H9 (cell line): ENCODE measurements at regions not wholly inside any gene's neighbourhood (a gene's known extent, or its start where the extent isn't known, plus 50 kb on each side); places are given as distances from the start of the nearest gene placed in this dataset.

Experiments
- DNase-seq: peaks from one replicate; pipeline ENCODE4 v3.0.0-alpha.2; 2017
- H2AFZ ChIP-seq: one replicate; pipeline ENCODE4 v1.6.1; 2013; ENCODE audit warnings: mild to moderate bottlenecking, low read length, control low read depth, moderate library complexity
- H2AK5ac ChIP-seq: 2 replicates; pipeline ENCODE4 v1.6.1; 2013; ENCODE audit warnings: low read length, control low read depth, mixed read lengths; ENCODE audit not compliant: insufficient read length
- H2BK120ac ChIP-seq: one replicate; pipeline ENCODE4 v1.6.1; 2013; ENCODE audit warnings: low read depth, mild to moderate bottlenecking, low read length, control low read depth, inconsistent platforms; ENCODE audit not compliant: poor library complexity, severe bottlenecking
- H2BK12ac ChIP-seq: 2 replicates; pipeline ENCODE4 v1.6.1; 2013; ENCODE audit warnings: low read length, control low read depth, mixed read lengths, low read depth; ENCODE audit not compliant: insufficient read length
- H2BK15ac ChIP-seq: 2 replicates; pipeline ENCODE4 v1.6.1; 2013; ENCODE audit warnings: low read depth, low read length, control low read depth
- H2BK20ac ChIP-seq: one replicate; pipeline ENCODE4 v1.6.1; 2013; ENCODE audit warnings: low read depth, mild to moderate bottlenecking, low read length, control low read depth, inconsistent platforms; ENCODE audit not compliant: poor library complexity, severe bottlenecking
- H2BK5ac ChIP-seq: 2 replicates; pipeline ENCODE4 v1.6.1; 2013; ENCODE audit warnings: low read length, control low read depth, mixed read lengths; ENCODE audit not compliant: insufficient read length
- H3K14ac ChIP-seq: 2 replicates; pipeline ENCODE4 v1.6.1; 2013; ENCODE audit warnings: low read length, control low read depth; ENCODE audit not compliant: insufficient read depth
- H3K18ac ChIP-seq: 2 replicates; pipeline ENCODE4 v1.6.1; 2013; ENCODE audit warnings: low read depth, mild to moderate bottlenecking, mixed read lengths, low read length, control low read depth; ENCODE audit not compliant: insufficient read length
- H3K23ac ChIP-seq: 2 replicates; pipeline ENCODE4 v1.6.1; 2013; ENCODE audit warnings: low read length, control low read depth, mixed read lengths, low read depth; ENCODE audit not compliant: insufficient read length
- H3K23me2 ChIP-seq: 2 replicates; pipeline ENCODE4 v1.6.1; 2013; ENCODE audit warnings: low read depth, mild to moderate bottlenecking, mixed read lengths, low read length, control low read depth; ENCODE audit not compliant: insufficient read length, poor library complexity, severe bottlenecking
- H3K27ac ChIP-seq: 2 replicates; pipeline ENCODE4 v1.5.1; 2013; ENCODE audit warnings: low read length, control low read depth, mixed read lengths, low read depth; ENCODE audit not compliant: insufficient read length
- H3K27me3 ChIP-seq: 2 replicates; pipeline ENCODE4 v1.6.1; 2013; ENCODE audit warnings: low read length, control low read depth, inconsistent platforms; ENCODE audit not compliant: insufficient read depth
- H3K4ac ChIP-seq: 2 replicates; pipeline ENCODE4 v1.6.1; 2013; ENCODE audit warnings: low read depth, mild to moderate bottlenecking, control low read depth, inconsistent platforms, low read length, moderate library complexity
- H3K4me1 ChIP-seq: 2 replicates; pipeline ENCODE4 v1.6.1; 2013; ENCODE audit warnings: low read length, control low read depth, inconsistent platforms; ENCODE audit not compliant: insufficient read depth
- H3K4me2 ChIP-seq: 2 replicates; pipeline ENCODE4 v1.6.1; 2013; ENCODE audit warnings: low read length, control low read depth, mixed read lengths; ENCODE audit not compliant: insufficient read length, insufficient read depth
- H3K56ac ChIP-seq: 2 replicates; pipeline ENCODE4 v1.6.1; 2013; ENCODE audit warnings: low read depth, mild to moderate bottlenecking, mixed read lengths, low read length, control low read depth; ENCODE audit not compliant: insufficient read length
- H3K79me1 ChIP-seq: 2 replicates; pipeline ENCODE4 v1.6.1; 2013; ENCODE audit warnings: low read depth, mild to moderate bottlenecking, moderate library complexity, low read length, control low read depth, inconsistent platforms; ENCODE audit not compliant: insufficient read depth, poor library complexity, severe bottlenecking
- H3K79me2 ChIP-seq: 2 replicates; pipeline ENCODE4 v1.6.1; 2013; ENCODE audit warnings: low read length, control low read depth, inconsistent platforms; ENCODE audit not compliant: insufficient read depth
- H3K9ac ChIP-seq: 2 replicates; pipeline ENCODE4 v1.6.1; 2013; ENCODE audit warnings: low read length, control low read depth, mixed read lengths; ENCODE audit not compliant: insufficient read length; ENCODE audit errors: extremely low read depth
- H3K9me3 ChIP-seq: one replicate; pipeline ENCODE4 v1.6.1; 2013; ENCODE audit warnings: low read depth, low read length, inconsistent platforms; ENCODE audit not compliant: control insufficient read depth
- H3T11ph ChIP-seq: one replicate; pipeline ENCODE4 v1.6.1; 2013; ENCODE audit warnings: mild to moderate bottlenecking, low read length, control low read depth, inconsistent platforms
- H4K20me1 ChIP-seq: one replicate; pipeline ENCODE4 v1.6.1; 2013; ENCODE audit not compliant: control insufficient read depth, insufficient read length, insufficient read depth
- H4K5ac ChIP-seq: 2 replicates; pipeline ENCODE4 v1.6.1; 2013; ENCODE audit warnings: low read depth, mild to moderate bottlenecking, mixed read lengths, low read length, control low read depth; ENCODE audit not compliant: insufficient read length
- H4K8ac ChIP-seq: replicated peaks from 2 replicates; pipeline ENCODE4 v1.6.1; 2013; ENCODE audit warnings: low read length, control low read depth, mixed read lengths, low read depth; ENCODE audit not compliant: insufficient read length
- H4K91ac ChIP-seq: 2 replicates; pipeline ENCODE4 v1.6.1; 2013; ENCODE audit warnings: low read depth, mild to moderate bottlenecking, moderate library complexity, mixed read lengths, low read length, control low read depth; ENCODE audit not compliant: insufficient read length
- H3K27ac Mint-ChIP-seq, 3 experiments: 2 replicates in 2 of 3; 3 replicates in 1 of 3; pipeline ENCODE4 v1.8.0; 2020 to 2021; ENCODE audit warnings: mixed read lengths in 3 of 3, mild to moderate bottlenecking in 1 of 3, moderate library complexity in 1 of 3
- H3K27me3 Mint-ChIP-seq: 2 replicates; pipeline ENCODE4 v1.8.0; 2021; ENCODE audit warnings: low read depth, mild to moderate bottlenecking, moderate library complexity, mixed read lengths
- H3K36me3 Mint-ChIP-seq, 3 experiments: 2 replicates in 2 of 3; 3 replicates in 1 of 3; pipeline ENCODE4 v1.8.0; 2020 to 2021; ENCODE audit warnings: low read depth in 3 of 3, mixed read lengths in 3 of 3; ENCODE audit not compliant: insufficient read depth in 1 of 3
- H3K4me1 Mint-ChIP-seq, 2 experiments: 2 replicates each; pipeline ENCODE4 v1.8.0; 2020; ENCODE audit warnings: mixed read lengths in 2 of 2
- H3K4me3 Mint-ChIP-seq, 2 experiments: 2 replicates in 1 of 2; 3 replicates in 1 of 2; pipeline ENCODE4 v1.8.0; 2020 to 2021; ENCODE audit warnings: mild to moderate bottlenecking in 2 of 2, mixed read lengths in 2 of 2, moderate library complexity in 1 of 2
- H3K9me3 Mint-ChIP-seq, 2 experiments: 2 replicates in 1 of 2; 3 replicates in 1 of 2; pipeline ENCODE4 v1.8.0; 2020; ENCODE audit warnings: mild to moderate bottlenecking in 2 of 2, mixed read lengths in 2 of 2, moderate library complexity in 1 of 2
- WGBS: extraction: QIAGEN DNeasy Blood & Tissue Kit; methylation state at CpG from one replicate; pipeline ENCODE4 v1.1.7; 2013; ENCODE audit warnings: missing lambda C conversion rate, low lambda C conversion rate, mixed read lengths; ENCODE audit not compliant: insufficient read length; ENCODE audit errors: extremely low coverage; 5-methylcytosine and 5-hydroxymethylcytosine counted together
- TF ChIP-seq, protein P1 (sequence below): fragments of 200-600 bp; sonication (generic); conservative IDR thresholded peaks from 3 replicates; pipeline ENCODE4 v1.8.0; 2021; ENCODE audit warnings: antibody characterized with exemption, mild to moderate bottlenecking

DNA sequence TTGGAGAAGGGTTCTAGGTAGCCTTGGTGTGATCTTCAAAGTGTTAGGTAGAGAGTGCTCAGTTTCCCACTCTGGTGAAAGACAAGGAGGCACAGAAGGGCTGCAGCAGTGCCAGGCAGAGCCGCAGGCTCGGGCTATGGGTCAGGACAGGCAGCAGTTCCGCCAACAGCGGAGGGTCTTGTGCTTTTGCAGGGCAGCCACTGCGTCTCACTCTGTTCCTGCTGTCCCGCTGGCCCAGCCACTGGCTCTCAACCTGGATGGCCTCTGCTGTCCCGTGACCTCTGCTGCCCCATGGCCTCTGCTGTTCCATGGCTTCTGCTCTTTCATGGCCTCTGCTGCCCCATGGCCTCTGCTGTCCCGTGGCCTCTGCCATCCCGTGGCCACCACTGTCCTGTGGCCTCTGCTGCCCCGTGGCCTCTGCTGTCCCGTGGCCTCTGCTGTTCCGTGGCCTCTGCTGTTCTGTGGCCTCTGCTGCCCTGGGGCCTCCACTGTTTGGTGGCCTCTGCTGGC is 175.7 kb downstream of the URI1 start:
- Histone ChIP-seq H2BK120ac (no peak overlapping the region), H3K9me3 (no peaks in the 10 kb centered on the region), H4K20me1 (peaks cover 2% of the 10 kb centered on the region), H4K5ac (no peak overlapping the region), H3K9ac (no peak overlapping the region), H3K79me2 (no peaks in the 10 kb centered on the region), H3T11ph (no peak overlapping the region), H2AFZ (no peak overlapping the region), H3K18ac (no peak overlapping the region), H3K56ac (no peak overlapping the region), H2BK15ac (no peak overlapping the region), H3K23me2 (no peaks in the 10 kb centered on the region), H3K4ac (no peak overlapping the region), H4K8ac (no peak overlapping the region), H2BK5ac (no peak overlapping the region), H3K27me3 (no peaks in the 10 kb centered on the region; the same call in 1 of the 2 replicates), H2BK12ac (no peak overlapping the region), H3K27ac (no peak overlapping the region), H4K91ac (no peak overlapping the region), H3K14ac (no peak overlapping the region), H3K23ac (no peak overlapping the region), H2BK20ac (no peak overlapping the region), H3K4me1 (no peaks in the 10 kb centered on the region), H3K79me1 (no peaks in the 10 kb centered on the region), H2AK5ac (no peak overlapping the region), H3K4me2 (no peak overlapping the region)
- H3K27me3 Mint-ChIP-seq: peaks cover 2% of the 10 kb centered on the region
- WGBS: no CpG with 5 or more reads among the region's 12 CpGs
- H3K4me3 Mint-ChIP-seq: no peak overlapping the region
- peaks cover 2 to 4% of the 10 kb centered on the region in 2 experiments; a peak in 3 of 4 replicates for H3K4me1 Mint-ChIP-seq
- H3K9me3 Mint-ChIP-seq: no peaks in the 10 kb centered on the region
- no peak for DNase-seq
- H3K27ac Mint-ChIP-seq: no peak overlapping the region; a peak in 2 of 7 replicates
- TF ChIP-seq, protein P1, sequence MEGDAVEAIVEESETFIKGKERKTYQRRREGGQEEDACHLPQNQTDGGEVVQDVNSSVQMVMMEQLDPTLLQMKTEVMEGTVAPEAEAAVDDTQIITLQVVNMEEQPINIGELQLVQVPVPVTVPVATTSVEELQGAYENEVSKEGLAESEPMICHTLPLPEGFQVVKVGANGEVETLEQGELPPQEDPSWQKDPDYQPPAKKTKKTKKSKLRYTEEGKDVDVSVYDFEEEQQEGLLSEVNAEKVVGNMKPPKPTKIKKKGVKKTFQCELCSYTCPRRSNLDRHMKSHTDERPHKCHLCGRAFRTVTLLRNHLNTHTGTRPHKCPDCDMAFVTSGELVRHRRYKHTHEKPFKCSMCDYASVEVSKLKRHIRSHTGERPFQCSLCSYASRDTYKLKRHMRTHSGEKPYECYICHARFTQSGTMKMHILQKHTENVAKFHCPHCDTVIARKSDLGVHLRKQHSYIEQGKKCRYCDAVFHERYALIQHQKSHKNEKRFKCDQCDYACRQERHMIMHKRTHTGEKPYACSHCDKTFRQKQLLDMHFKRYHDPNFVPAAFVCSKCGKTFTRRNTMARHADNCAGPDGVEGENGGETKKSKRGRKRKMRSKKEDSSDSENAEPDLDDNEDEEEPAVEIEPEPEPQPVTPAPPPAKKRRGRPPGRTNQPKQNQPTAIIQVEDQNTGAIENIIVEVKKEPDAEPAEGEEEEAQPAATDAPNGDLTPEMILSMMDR: no peak
- H3K36me3 Mint-ChIP-seq: no peaks in the 10 kb centered on the region; a peak in 1 of 7 replicates
